K562 (cell line): ENCODE measurements at regions not wholly inside any gene's neighbourhood (a gene's known extent, or its start where the extent isn't known, plus 50 kb on each side); places are given as distances from the start of the nearest gene placed in this dataset.

Experiments used
- ASH1L ChIP-seq: fragments of 450-650 bp; IDR thresholded peaks from 2 replicates; pipeline ENCODE4 v1.6.1; 2018; ENCODE audit warnings: borderline replicate concordance, mild to moderate bottlenecking, low read depth; ENCODE audit not compliant: partially characterized antibody
- BRF1 ChIP-seq: IDR thresholded peaks from 3 replicates; pipeline ENCODE4 v1.6.1; 2011; ENCODE audit warnings: borderline replicate concordance, mild to moderate bottlenecking; ENCODE audit not compliant: insufficient read length; ENCODE audit errors: extremely low read depth
- CREB1 ChIP-seq, 2 experiments: sonication (generic) in 1 of 2; formaldehyde crosslinking in 1 of 2; IDR thresholded peaks; 2 replicates each; pipeline versions ENCODE4 v1.6.1 to v1.8.0; 2012 to 2022; ENCODE audit warnings: inconsistent platforms in 1 of 2, mild to moderate bottlenecking in 1 of 2, missing genetic modification reagents in 1 of 2, moderate library complexity in 1 of 2
- CREB3L1 ChIP-seq: fragments of 450-650 bp; IDR thresholded peaks from 2 replicates; pipeline ENCODE4 v1.6.1; 2014; ENCODE audit warnings: low read depth, mild to moderate bottlenecking, moderate library complexity, borderline replicate concordance
- ETV5 ChIP-seq: sonication (generic); formaldehyde crosslinking; IDR thresholded peaks from 2 replicates; pipeline ENCODE4 v1.4.0; 2020; ENCODE audit warnings: low read depth, mild to moderate bottlenecking, missing genetic modification reagents
- JUN ChIP-seq, 2 experiments: sonication (generic) in 1 of 2; formaldehyde crosslinking in 1 of 2; IDR thresholded peaks; 2 replicates each; pipeline versions ENCODE4 v1.6.1 to v1.8.0; 2012 to 2022; ENCODE audit warnings: borderline replicate concordance in 2 of 2, mild to moderate bottlenecking in 2 of 2, improper control_type of control experiment in 1 of 2, low read depth in 1 of 2, low read length in 1 of 2, missing genetic modification reagents in 1 of 2
- JUND ChIP-seq, 2 experiments: IDR thresholded peaks; 2 replicates in 1 of 2; 3 replicates in 1 of 2; pipeline ENCODE4 v1.6.1; 2011; ENCODE audit warnings: borderline replicate concordance in 2 of 2, low read depth in 2 of 2, low read length in 2 of 2, improper control_type of control experiment in 1 of 2, missing biosample characterization in 1 of 2, missing genetic modification characterization in 1 of 2, missing genetic modification reagents in 1 of 2
- MCM2 ChIP-seq: fragments of 450-650 bp; IDR thresholded peaks from 2 replicates; pipeline ENCODE4 v1.6.1; 2017; ENCODE audit warnings: low read depth, mild to moderate bottlenecking
- MTA2 ChIP-seq: fragments of 450-650 bp; IDR thresholded peaks from 2 replicates; pipeline ENCODE4 v1.6.1; 2016; ENCODE audit warnings: low read depth
- POLR2A ChIP-seq: fragments of 450-650 bp; conservative IDR thresholded peaks from 2 replicates; pipeline ENCODE4 v1.6.1; 2016
- PRMT5 ChIP-seq: sonication (generic); formaldehyde crosslinking; IDR thresholded peaks from 2 replicates; pipeline ENCODE4 v1.5.0; 2020; ENCODE audit warnings: missing genetic modification reagents
- SMAD1 ChIP-seq: fragments of 150-350 bp; IDR thresholded peaks from 2 replicates; pipeline ENCODE4 v1.6.1; 2014; ENCODE audit warnings: low read length, low read depth; ENCODE audit not compliant: partially characterized antibody
- TBL1XR1 ChIP-seq, 2 experiments: IDR thresholded peaks; 2 replicates each; pipeline ENCODE4 v1.6.1; 2012; ENCODE audit warnings: improper control_type of control experiment in 2 of 2, low read length in 2 of 2, mild to moderate bottlenecking in 1 of 2
- TSHZ1 ChIP-seq: fragments of 250-450 bp; sonication (Bioruptor Pico); IDR thresholded peaks from 2 replicates; pipeline ENCODE4 v1.4.0; 2020; ENCODE audit warnings: mild to moderate bottlenecking, moderate library complexity
- ZBTB26 ChIP-seq: fragments of 450-650 bp; formaldehyde crosslinking; IDR thresholded peaks from 2 replicates; pipeline ENCODE4 v1.4.0; 2022; ENCODE audit warnings: missing genetic modification characterization
- ZNF165 ChIP-seq: fragments of 250-450 bp; sonication (Bioruptor Pico); IDR thresholded peaks from 2 replicates; pipeline ENCODE4 v1.4.0; 2020; ENCODE audit warnings: borderline replicate concordance
- ZNF511 ChIP-seq: sonication (generic); formaldehyde crosslinking; IDR thresholded peaks from 2 replicates; pipeline ENCODE4 v1.8.0; 2022; ENCODE audit warnings: mild to moderate bottlenecking, missing genetic modification reagents

- peak; percentile 44; the same call in 1 of the 2 replicates for TF ChIP-seq ETV5
- 0 out of 2 replicates have a peak, but pooled peaks have one; percentile 12 for TF ChIP-seq JUND (IDR thresholded peaks at IDR 0.05; ENCODE audit: borderline replicate concordance, low read depth, low read length)
- peak; percentile 44; the same call in 1 of the 3 replicates for TF ChIP-seq JUND (tag; IDR thresholded peaks at IDR 0.05; ENCODE audit: borderline replicate concordance, low read depth, low read length)
- no peak for TF ChIP-seq ZNF165 (CRISPR knock-in tag)
- TF ChIP-seq TSHZ1 (CRISPR knock-in tag) = no peak
- no peak for TF ChIP-seq TBL1XR1 (IDR thresholded peaks at IDR 0.05; ENCODE audit: low read length in 2 of 2)
- TF ChIP-seq ZBTB26 (CRISPR knock-in tag) = no peak
- TF ChIP-seq JUN (IDR thresholded peaks at IDR 0.05; ENCODE audit: borderline replicate concordance, low read depth, low read length) = no peak
- no peak for TF ChIP-seq JUN (CRISPR knock-in tag; IDR thresholded peaks at IDR 0.05; ENCODE audit: borderline replicate concordance)
- TF ChIP-seq PRMT5 (CRISPR knock-in tag) = no peak
- TF ChIP-seq POLR2A = no peak
- no peak for TF ChIP-seq BRF1
- TF ChIP-seq CREB1 (IDR thresholded peaks at IDR 0.05) = no peak
- 0 out of 2 replicates have a peak, but pooled peaks have one; percentile 23 for TF ChIP-seq CREB1 (CRISPR knock-in tag; IDR thresholded peaks at IDR 0.05)
- no peak for TF ChIP-seq MTA2
- no peak for TF ChIP-seq ZNF511 (CRISPR knock-in tag)
- TF ChIP-seq CREB3L1 = no peak
- TF ChIP-seq ASH1L = no peak
- no peak for TF ChIP-seq SMAD1
- no peak for TF ChIP-seq MCM2
These were observed 138.9 kb upstream of the RFC3 start (continued) for GRCh38 chr13:33678906-33679657.
